NCI-H2081 (cell line): ENCODE measurements at regions not wholly inside any gene's neighbourhood (a gene's known extent, or its start where the extent isn't known, plus 50 kb on each side); places are given as distances from the start of the nearest gene placed in this dataset.

Experiments
- DNase-seq, 2 experiments: peaks; one replicate each; lab custom pipeline; 2025; lab: John Stamatoyannopoulos, UW

GRCh38 chr13:81795710-81796109 lies 1454.8 kb upstream of the SPRY2 start:
- DNase-seq: no peak

DNA sequence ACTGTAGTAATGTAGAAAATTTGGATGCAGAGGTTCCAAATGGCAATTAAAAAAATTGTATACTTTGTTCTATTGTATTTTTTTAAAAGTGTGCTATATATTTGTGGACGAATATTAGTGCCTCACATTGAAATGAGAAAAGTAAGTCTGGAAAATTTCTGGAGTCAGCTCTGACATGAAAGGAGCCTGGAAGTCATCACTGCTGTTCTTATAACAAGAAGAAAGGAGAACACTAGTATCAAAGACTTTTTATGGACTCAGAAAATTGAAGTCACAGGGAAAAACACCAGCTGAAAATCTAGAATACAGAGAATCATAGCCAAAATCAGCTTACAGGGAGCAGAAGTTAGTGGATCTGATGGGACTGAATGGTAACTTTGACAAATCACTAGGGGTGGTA lies 1450.7 kb upstream of the SPRY2 start:
- no peak for DNase-seq

DNA sequence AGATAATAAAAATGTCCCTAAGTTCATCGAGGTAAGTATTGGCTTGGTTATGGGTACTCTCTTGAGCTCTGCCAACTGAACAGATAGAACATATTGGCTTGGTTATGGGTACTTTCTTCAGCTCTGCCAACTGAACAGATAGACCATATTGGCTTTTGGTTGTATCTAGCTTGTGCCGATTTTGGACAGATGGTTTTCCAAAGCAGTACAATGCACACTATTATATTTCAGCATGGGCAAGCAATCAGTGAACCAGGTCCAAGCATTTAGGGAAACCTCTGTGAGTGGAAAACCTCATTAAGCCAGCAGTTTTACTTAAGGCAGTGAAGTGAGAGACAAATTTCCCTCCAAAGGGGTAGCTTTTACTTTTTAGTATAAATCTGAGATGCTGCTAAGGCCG lies 1440.5 kb upstream of the SPRY2 start:
- no peak for DNase-seq

DNA sequence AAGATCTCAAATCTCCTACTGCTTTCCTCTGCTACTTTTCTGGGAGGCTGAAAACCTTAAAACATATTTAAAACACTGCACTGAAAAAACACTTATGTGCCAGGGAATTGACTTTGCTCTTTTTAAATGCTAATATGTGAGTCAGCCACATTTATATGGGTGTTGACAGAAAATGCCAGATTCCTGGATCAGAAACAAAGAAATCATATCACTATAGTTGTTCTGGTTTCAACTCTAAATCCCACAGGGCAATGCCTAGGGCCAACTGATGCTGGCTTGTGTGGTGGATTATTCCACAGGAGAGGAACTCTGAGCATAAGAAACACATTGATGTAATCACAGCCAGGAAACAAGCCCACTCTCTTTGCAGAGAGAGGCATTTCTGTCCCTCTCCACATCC lies 1439.0 kb upstream of the SPRY2 start:
- no peak for DNase-seq

- no peak for DNase-seq
Observed at GRCh38 chr13:81778350-81778749, 1437.4 kb upstream of the SPRY2 start.

- DNase-seq: no peak
Observed at GRCh38 chr13:81773263-81773662, 1432.3 kb upstream of the SPRY2 start.

DNA sequence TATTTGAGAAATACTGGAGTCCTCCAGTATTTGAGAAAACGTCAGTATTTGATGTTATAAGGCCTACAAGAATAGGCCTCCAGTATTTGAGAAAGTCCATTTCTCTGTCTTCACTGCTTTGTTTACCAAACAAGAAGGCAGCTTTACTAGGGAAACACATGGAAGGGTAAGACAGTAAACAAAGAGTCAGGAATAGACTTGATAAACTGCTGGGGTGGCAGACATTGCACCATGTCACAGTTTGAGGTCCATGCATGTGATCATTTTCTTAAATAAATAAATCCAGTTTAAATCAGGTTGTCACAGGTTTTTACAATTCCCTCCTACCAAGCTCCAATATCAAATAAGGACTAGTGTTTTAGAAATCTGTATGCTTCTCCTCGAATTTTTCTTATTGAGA lies 1431.0 kb upstream of the SPRY2 start:
- no peak for DNase-seq

- no peak for DNase-seq
Observed at GRCh38 chr13:81770868-81771505, 1430.1 kb upstream of the SPRY2 start.

GRCh38 chr13:81762449-81762848 lies 1421.5 kb upstream of the SPRY2 start:
- DNase-seq: no peak

DNA sequence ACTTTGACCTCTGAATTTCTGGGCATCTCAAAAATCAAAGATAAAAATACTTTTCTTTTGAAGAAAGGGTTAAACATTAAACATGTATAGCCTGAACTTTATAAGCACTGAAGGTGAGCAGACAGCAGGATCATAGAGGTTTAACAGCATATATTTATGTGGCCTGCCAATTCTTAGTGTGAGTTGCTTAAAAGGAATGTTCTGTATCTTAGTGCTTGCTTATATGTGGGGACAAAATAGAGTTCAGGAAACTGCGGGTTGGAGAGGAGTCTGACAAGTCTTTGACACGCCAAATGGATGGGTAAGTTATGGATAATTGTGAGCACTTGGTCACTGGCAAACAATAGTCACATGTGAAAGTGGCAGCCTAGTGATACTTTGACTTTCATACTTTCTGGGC lies 1419.4 kb upstream of the SPRY2 start:
- no peak for DNase-seq

DNA sequence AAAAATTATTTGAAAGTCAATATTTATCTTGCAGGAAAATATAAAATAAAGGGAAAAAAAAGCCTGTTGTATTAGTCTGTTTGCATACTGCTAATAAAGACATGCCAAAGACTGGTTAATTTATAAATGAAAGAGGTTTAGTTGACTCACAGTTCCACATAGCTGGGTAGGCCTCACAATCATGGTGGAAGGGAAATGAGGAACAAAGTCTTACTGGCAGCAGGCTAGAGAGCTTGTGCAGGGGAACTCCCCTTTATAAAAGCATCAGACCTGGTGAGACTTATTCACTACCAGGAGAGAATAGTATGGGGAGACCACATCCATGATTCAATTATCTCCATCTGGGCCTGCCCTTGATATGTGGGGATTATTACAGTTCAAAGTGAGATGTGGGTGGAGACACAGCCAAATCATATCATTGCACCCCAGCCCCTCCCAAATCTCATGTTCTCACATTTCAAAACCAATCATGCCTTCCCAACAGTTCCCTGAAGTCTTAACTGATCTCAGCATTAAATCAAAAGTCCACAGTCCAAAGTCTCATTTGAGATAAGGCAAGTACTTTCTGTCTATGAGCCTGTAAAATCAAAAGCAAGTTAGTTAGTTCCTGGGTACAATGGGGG lies 1416.5 kb upstream of the SPRY2 start:
- DNase-seq: no peak

GRCh38 chr13:81745391-81745790 lies 1404.5 kb upstream of the SPRY2 start:
- no peak for DNase-seq

DNA sequence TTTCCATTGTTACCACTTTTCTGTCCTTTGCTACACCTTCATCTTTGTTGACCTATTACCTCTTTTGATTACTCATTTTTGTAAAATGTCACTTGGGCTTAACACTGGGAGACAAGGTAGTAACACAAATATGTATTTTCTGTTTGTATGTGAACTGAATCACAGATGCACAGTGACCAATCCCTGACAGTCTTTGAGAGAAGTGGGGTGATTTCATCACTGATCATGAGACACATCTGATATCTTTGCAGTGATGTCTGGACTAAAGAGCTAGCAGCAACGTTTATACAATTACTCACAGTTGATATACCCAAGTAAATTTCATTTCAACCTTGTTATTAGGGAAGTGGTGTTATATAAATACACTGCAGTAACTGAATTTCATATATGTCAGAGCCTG lies 1397.4 kb upstream of the SPRY2 start:
- DNase-seq: no peak

DNA sequence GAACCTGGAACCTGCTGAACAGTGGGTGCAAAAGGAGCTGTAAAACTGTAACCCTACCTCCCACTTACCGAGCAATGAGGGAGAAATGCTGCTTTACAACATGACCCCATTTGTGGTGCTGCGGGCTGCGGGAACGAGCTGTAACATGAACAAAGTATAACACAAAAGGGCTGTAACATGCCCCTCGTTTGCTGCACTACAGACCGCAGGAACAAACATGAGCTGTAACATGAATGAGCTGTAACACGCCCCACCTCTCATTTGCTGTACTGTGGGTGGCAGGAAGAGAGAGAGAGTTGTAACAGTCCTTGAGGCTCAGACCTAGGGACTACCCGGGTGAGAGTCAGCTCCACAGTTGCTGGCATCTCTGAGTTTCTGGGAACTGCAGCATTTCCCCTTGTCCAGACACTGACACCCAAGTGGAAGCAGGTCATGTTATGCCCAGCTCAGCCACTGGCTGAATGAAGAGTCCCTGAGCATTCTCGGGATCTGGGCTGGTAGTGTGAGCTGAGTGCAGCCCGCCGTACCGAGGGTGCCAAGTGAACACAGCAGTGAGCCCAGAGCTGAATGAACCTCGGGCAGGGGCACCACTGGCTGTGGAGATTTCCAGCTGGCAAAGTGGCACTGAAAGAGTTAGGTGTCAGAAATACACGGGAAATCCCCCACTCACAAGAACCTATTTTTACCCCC lies 1385.3 kb upstream of the SPRY2 start:
- DNase-seq: no peak

GRCh38 chr13:81722456-81722855 lies 1381.5 kb upstream of the SPRY2 start:
- DNase-seq: no peak

DNA sequence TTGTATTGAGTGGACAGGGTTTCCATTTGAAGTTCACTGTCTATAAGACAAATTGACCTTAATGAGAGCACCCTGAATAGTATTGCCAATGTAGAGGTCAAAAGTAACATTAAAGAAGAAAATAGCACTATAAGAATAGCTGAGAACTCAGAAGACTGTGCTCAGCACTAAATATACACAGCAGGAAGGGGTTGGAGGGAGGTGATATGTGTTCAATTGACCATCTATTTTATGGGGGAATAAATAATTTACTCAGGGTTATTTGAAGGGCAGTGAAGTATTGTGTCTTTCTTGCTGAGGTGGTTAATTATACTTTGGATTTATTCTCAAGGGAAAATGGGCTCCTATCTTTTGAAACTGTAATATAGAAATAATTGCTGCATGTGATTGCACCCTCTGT lies 1380.5 kb upstream of the SPRY2 start:
- DNase-seq: no peak

- DNase-seq: no peak
Observed at GRCh38 chr13:81714513-81714912, 1373.6 kb upstream of the SPRY2 start.

GRCh38 chr13:81713201-81713600 lies 1372.3 kb upstream of the SPRY2 start:
- DNase-seq: no peak

DNA sequence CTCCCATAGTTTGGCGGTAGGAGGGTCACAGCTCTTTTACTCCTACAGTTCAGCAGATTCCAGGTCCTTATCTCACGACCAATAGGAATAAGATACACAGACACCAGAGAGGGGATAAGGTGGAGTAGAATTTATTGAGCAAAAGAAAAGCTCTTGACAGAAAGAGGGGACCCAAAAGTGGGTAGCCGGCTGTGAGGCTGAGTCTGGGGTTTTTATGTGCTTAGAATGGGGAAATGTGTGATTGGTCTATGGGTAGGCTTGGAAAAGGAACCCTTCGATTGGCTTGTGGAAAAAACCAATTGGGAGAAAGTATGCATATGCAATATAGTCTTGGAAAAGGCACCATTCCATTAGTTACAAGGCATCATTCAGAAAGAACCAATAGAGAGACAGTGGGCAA lies 1356.9 kb upstream of the SPRY2 start:
- DNase-seq: no peak

GRCh38 chr13:81686877-81687276 lies 1346.0 kb upstream of the SPRY2 start:
- peak; percentile 26 to 68 for DNase-seq

GRCh38 chr13:81683521-81683920 lies 1342.6 kb upstream of the SPRY2 start:
- no peak for DNase-seq

- no peak for DNase-seq
Observed at GRCh38 chr13:81682081-81682630, 1341.2 kb upstream of the SPRY2 start.

DNA sequence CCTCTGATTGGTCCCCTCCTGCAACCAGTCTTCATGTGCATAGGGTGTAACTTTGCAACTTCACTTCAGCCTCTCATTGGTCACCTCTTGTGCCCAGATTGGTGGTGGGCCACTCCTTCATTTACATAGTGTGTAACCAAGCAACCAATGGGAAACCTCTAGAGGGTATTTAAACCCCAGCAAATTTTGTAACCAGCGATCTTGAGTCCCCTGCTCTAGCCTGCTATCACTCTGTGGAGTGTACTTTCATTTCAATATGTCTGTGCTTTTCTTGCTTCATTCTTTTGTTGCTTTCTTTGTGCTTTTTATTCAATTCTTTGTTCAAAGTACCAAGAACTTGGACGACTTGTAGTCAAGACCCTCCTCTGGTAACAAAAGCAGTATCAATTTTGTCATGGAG lies 1336.9 kb upstream of the SPRY2 start:
- no peak for DNase-seq
